Liver (tissue), 3 donors: ENCODE measurements at regions not wholly inside any gene's neighbourhood (a gene's known extent, or its start where the extent isn't known, plus 50 kb on each side); places are given as distances from the start of the nearest gene placed in this dataset.

Source experiments
- ATF3 ChIP-seq: IDR thresholded peaks from 2 replicates; pipeline ENCODE4 v1.6.1; 2016; ENCODE audit warnings: antibody characterized with exemption
- CTCF ChIP-seq: fragments of 150-350 bp; IDR thresholded peaks from 2 replicates; pipeline ENCODE4 v1.5.1; 2017; ENCODE audit warnings: improper control_type of control experiment, low read depth, low read length; ENCODE audit not compliant: missing input control
- EGR1 ChIP-seq, 2 donors: IDR thresholded peaks; 2 replicates each; pipeline ENCODE4 v1.6.1; 2016 to 2018; ENCODE audit warnings: antibody characterized with exemption in 2 of 2, low read depth in 2 of 2
- JUND ChIP-seq, 2 donors: IDR thresholded peaks; 2 replicates each; pipeline ENCODE4 v1.6.1; 2016; ENCODE audit warnings: antibody characterized with exemption in 2 of 2
- RAD21 ChIP-seq, 2 donors: IDR thresholded peaks; 2 replicates each; pipeline ENCODE4 v1.6.1; 2016; ENCODE audit warnings: antibody characterized with exemption in 2 of 2, mild to moderate bottlenecking in 2 of 2
- REST ChIP-seq: IDR thresholded peaks from 2 replicates; pipeline ENCODE4 v1.6.1; 2016; ENCODE audit warnings: antibody characterized with exemption, mild to moderate bottlenecking
- SP1 ChIP-seq: IDR thresholded peaks from 2 replicates; pipeline ENCODE4 v1.6.1; 2018; ENCODE audit warnings: antibody characterized with exemption, mild to moderate bottlenecking
- TAF1 ChIP-seq: conservative IDR thresholded peaks from 2 replicates; pipeline ENCODE4 v1.6.1; 2016; ENCODE audit warnings: antibody characterized with exemption, mild to moderate bottlenecking
- YY1 ChIP-seq: IDR thresholded peaks from 2 replicates; pipeline ENCODE4 v1.6.1; 2016; ENCODE audit warnings: antibody characterized with exemption, mild to moderate bottlenecking
- ZBTB33 ChIP-seq: IDR thresholded peaks from 2 replicates; pipeline ENCODE4 v1.6.1; 2016; ENCODE audit warnings: antibody characterized with exemption
- donor health status: healthy.
- donor health status: healthy.

GRCh38 chr10:106252541-106252940, 912.0 kb downstream of the SORCS1 start:
- TF ChIP-seq JUND (IDR thresholded peaks at IDR 0.05) (no peak), CTCF (no peak), YY1 (no peak), REST (no peak), ZBTB33 (no peak), EGR1 (IDR thresholded peaks at IDR 0.05; ENCODE audit: low read depth in 2 of 2) (no peak), TAF1 (no peak), ATF3 (no peak), RAD21 (IDR thresholded peaks at IDR 0.05) (no peak), SP1 (no peak)
